Neural cell (in vitro differentiated cells): ENCODE measurements at regions not wholly inside any gene's neighbourhood (a gene's known extent, or its start where the extent isn't known, plus 50 kb on each side); places are given as distances from the start of the nearest gene placed in this dataset.
A peak's percentile ranks its signal among the peaks of the same experiment; 100 is the strongest.

Source experiments
- EP300 ChIP-seq: fragments of 450-650 bp; conservative IDR thresholded peaks from 2 replicates; pipeline ENCODE4 v1.6.1; 2014; ENCODE audit warnings: antibody characterized with exemption, mild to moderate bottlenecking, moderate library complexity; ENCODE audit not compliant: poor library complexity, severe bottlenecking
- EZH2 ChIP-seq: fragments of 200-600, 300-800 bp; shearing (Covaris generic), sonication (generic); IDR thresholded peaks from 2 replicates; pipeline ENCODE4 v1.6.1; 2014; ENCODE audit warnings: antibody characterized with exemption, low read length, borderline replicate concordance, mild to moderate bottlenecking; ENCODE audit not compliant: insufficient read depth, poor library complexity, severe bottlenecking
- MXI1 ChIP-seq: fragments of 450-650 bp; conservative IDR thresholded peaks from 2 replicates; pipeline ENCODE4 v1.6.1; 2014; ENCODE audit warnings: antibody characterized with exemption, mild to moderate bottlenecking; ENCODE audit not compliant: poor library complexity, severe bottlenecking
- POLR2AphosphoS5 ChIP-seq: IDR thresholded peaks from 2 replicates; pipeline ENCODE4 v1.6.1; 2012
- RAD21 ChIP-seq: fragments of 450-650 bp; conservative IDR thresholded peaks from 2 replicates; pipeline ENCODE4 v1.6.1; 2014; ENCODE audit warnings: antibody characterized with exemption, mild to moderate bottlenecking, moderate library complexity
- SMC3 ChIP-seq: fragments of 450-650 bp; conservative IDR thresholded peaks from 2 replicates; pipeline ENCODE4 v1.6.1; 2014; ENCODE audit warnings: antibody characterized with exemption, mild to moderate bottlenecking, moderate library complexity; ENCODE audit not compliant: poor library complexity
- TAF1 ChIP-seq: IDR thresholded peaks from 2 replicates; pipeline ENCODE4 v1.6.1; 2012; ENCODE audit warnings: low read depth
- TF ChIP-seq, protein P1 (sequence below): fragments of 450-650 bp; IDR thresholded peaks from 2 replicates; pipeline ENCODE4 v1.5.1; 2014; ENCODE audit warnings: antibody characterized with exemption, mild to moderate bottlenecking, moderate library complexity; ENCODE audit not compliant: poor library complexity, severe bottlenecking
- TF ChIP-seq, protein P2 (sequence below): IDR thresholded peaks from 2 replicates; pipeline ENCODE4 v1.6.1; 2012; ENCODE audit warnings: borderline replicate concordance

DNA sequence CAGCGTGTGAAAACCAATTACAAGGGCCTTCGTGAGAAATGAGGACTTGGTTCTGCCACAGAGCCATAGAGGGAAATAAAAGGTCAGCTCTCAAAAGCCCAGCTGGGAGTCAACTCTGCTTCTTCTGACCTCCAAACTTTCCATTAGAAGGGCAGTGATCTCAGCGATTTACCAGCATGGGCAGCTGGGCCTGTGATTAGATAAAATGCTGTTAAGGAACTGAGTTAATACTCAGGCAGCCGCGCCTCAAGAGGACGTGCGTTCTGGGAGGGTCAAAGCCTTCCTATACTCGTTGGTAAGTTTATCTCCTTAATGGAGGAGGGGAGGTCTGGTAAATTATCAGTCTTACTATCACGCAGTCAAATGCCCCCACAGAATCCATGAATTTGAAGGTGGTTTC lies 480.2 kb upstream of the ERCC4 start:
- TF ChIP-seq RAD21: no peak
- TF ChIP-seq, protein P1, sequence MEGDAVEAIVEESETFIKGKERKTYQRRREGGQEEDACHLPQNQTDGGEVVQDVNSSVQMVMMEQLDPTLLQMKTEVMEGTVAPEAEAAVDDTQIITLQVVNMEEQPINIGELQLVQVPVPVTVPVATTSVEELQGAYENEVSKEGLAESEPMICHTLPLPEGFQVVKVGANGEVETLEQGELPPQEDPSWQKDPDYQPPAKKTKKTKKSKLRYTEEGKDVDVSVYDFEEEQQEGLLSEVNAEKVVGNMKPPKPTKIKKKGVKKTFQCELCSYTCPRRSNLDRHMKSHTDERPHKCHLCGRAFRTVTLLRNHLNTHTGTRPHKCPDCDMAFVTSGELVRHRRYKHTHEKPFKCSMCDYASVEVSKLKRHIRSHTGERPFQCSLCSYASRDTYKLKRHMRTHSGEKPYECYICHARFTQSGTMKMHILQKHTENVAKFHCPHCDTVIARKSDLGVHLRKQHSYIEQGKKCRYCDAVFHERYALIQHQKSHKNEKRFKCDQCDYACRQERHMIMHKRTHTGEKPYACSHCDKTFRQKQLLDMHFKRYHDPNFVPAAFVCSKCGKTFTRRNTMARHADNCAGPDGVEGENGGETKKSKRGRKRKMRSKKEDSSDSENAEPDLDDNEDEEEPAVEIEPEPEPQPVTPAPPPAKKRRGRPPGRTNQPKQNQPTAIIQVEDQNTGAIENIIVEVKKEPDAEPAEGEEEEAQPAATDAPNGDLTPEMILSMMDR: no peak
- no peak for TF ChIP-seq EZH2
- peak; percentile 24 for TF ChIP-seq POLR2AphosphoS5
- no peak for TF ChIP-seq TAF1
- TF ChIP-seq, protein P2, sequence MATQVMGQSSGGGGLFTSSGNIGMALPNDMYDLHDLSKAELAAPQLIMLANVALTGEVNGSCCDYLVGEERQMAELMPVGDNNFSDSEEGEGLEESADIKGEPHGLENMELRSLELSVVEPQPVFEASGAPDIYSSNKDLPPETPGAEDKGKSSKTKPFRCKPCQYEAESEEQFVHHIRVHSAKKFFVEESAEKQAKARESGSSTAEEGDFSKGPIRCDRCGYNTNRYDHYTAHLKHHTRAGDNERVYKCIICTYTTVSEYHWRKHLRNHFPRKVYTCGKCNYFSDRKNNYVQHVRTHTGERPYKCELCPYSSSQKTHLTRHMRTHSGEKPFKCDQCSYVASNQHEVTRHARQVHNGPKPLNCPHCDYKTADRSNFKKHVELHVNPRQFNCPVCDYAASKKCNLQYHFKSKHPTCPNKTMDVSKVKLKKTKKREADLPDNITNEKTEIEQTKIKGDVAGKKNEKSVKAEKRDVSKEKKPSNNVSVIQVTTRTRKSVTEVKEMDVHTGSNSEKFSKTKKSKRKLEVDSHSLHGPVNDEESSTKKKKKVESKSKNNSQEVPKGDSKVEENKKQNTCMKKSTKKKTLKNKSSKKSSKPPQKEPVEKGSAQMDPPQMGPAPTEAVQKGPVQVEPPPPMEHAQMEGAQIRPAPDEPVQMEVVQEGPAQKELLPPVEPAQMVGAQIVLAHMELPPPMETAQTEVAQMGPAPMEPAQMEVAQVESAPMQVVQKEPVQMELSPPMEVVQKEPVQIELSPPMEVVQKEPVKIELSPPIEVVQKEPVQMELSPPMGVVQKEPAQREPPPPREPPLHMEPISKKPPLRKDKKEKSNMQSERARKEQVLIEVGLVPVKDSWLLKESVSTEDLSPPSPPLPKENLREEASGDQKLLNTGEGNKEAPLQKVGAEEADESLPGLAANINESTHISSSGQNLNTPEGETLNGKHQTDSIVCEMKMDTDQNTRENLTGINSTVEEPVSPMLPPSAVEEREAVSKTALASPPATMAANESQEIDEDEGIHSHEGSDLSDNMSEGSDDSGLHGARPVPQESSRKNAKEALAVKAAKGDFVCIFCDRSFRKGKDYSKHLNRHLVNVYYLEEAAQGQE: no peak
- TF ChIP-seq MXI1: no peak
- no peak for TF ChIP-seq SMC3
- TF ChIP-seq EP300: no peak
